ENCODE measurements at regions not wholly inside any gene's neighbourhood (a gene's known extent, or its start where the extent isn't known, plus 50 kb on each side); places are given as distances from the start of the nearest gene placed in this dataset.

GRCh38 chr13:65026505-65026904 is 2203.6 kb downstream of the PCDH9 start:
- no peaks in the 10 kb centered on the region for H3K9me3 ChIP-seq
- no peak for ATAC-seq
- intact Hi-C loops (cut with DNase I), result no loop called here

DNA sequence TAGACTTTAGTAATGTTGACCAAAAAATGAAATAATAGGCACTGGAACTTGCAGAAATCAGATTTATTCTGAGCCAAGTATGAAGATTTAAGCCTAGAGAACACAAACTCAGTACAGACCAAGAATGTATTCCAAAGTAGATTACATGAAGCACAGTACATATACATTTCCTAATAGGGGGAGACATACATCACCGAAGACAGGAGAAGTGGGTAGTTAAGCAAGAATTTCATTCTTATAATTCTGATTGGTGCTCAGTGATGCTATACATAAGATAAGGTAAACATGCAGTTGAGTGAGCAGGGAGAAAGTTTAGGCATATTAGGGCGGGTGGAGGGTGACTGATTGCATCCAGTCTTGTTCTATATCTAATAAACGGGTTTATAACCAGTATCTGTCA is 2218.8 kb downstream of the PCDH9 start:
- Histone ChIP-seq H3K27ac (no peak overlapping the region), H3K36me3 (no peaks in the 10 kb centered on the region), H3K9me3 (no peaks in the 10 kb centered on the region), H3K4me3 (no peak overlapping the region), H3K27me3 (ENCODE audit: low read depth) (no peaks in the 10 kb centered on the region), H3K4me1 (no peaks in the 10 kb centered on the region)
- intact Hi-C loops (cut with DNase I), result no loop called here
- TF ChIP-seq, protein P1, sequence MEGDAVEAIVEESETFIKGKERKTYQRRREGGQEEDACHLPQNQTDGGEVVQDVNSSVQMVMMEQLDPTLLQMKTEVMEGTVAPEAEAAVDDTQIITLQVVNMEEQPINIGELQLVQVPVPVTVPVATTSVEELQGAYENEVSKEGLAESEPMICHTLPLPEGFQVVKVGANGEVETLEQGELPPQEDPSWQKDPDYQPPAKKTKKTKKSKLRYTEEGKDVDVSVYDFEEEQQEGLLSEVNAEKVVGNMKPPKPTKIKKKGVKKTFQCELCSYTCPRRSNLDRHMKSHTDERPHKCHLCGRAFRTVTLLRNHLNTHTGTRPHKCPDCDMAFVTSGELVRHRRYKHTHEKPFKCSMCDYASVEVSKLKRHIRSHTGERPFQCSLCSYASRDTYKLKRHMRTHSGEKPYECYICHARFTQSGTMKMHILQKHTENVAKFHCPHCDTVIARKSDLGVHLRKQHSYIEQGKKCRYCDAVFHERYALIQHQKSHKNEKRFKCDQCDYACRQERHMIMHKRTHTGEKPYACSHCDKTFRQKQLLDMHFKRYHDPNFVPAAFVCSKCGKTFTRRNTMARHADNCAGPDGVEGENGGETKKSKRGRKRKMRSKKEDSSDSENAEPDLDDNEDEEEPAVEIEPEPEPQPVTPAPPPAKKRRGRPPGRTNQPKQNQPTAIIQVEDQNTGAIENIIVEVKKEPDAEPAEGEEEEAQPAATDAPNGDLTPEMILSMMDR (IDR thresholded peaks at IDR 0.05), result no peak
- ATAC-seq (no peak), DNase-seq (no peak)

More at GRCh38 chr13:65026505-65026904, 2203.6 kb downstream of the PCDH9 start:
- no peak for DNase-seq
- TF ChIP-seq, protein P1 (IDR thresholded peaks at IDR 0.05), result no peak
- Histone ChIP-seq H3K4me1 (no peaks in the 10 kb centered on the region), H3K27ac (no peak overlapping the region), H3K27me3 (ENCODE audit: low read depth) (no peaks in the 10 kb centered on the region), H3K4me3 (no peak overlapping the region), H3K36me3 (no peaks in the 10 kb centered on the region)

DNA sequence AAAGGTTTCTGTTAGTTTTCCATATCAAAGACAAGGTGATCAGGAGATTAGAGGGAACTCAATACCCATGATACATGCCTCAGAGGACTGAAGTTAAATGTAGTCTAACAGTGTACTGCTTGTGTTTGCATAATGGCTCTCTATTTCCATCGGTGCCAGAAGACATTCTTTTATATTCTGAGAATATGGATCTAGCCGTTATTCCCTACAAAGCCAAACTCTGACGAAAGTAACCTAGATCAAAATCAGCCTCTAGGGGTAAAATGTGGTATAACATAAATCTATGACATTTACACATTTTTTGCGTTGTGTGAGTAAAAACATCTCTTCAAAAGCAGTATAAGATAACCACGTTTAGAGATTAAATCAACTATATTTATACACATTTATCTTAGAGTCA is 2232.7 kb downstream of the PCDH9 start:
- intact Hi-C loops (cut with DNase I), result no loop called here
- Histone ChIP-seq H3K27me3 (ENCODE audit: low read depth) (no peaks in the 10 kb centered on the region), H3K9me3 (no peaks in the 10 kb centered on the region), H3K4me3 (no peak overlapping the region), H3K4me1 (no peaks in the 10 kb centered on the region), H3K27ac (no peak overlapping the region), H3K36me3 (no peaks in the 10 kb centered on the region)
- DNase-seq (no peak), ATAC-seq (no peak)
- TF ChIP-seq, protein P1 (IDR thresholded peaks at IDR 0.05), result no peak

- Histone ChIP-seq H3K36me3 (no peaks in the 10 kb centered on the region), H3K4me3 (no peak overlapping the region), H3K27ac (no peak overlapping the region), H3K27me3 (ENCODE audit: low read depth) (no peaks in the 10 kb centered on the region), H3K4me1 (no peaks in the 10 kb centered on the region), H3K9me3 (no peaks in the 10 kb centered on the region)
- intact Hi-C loops (cut with DNase I), result no loop called here
- ATAC-seq (no peak), DNase-seq (no peak)
- TF ChIP-seq, protein P1 (IDR thresholded peaks at IDR 0.05), result no peak
These were observed 2236.5 kb downstream of the PCDH9 start for GRCh38 chr13:64993514-64994164.

GRCh38 chr13:64992314-64992713 is 2237.8 kb downstream of the PCDH9 start:
- Histone ChIP-seq H3K27ac (no peak overlapping the region), H3K9me3 (no peaks in the 10 kb centered on the region), H3K27me3 (ENCODE audit: low read depth) (no peaks in the 10 kb centered on the region), H3K4me3 (no peak overlapping the region), H3K36me3 (no peaks in the 10 kb centered on the region), H3K4me1 (no peaks in the 10 kb centered on the region)
- ATAC-seq (no peak), DNase-seq (no peak)
- intact Hi-C loops (cut with DNase I), result no loop called here
- TF ChIP-seq, protein P1 (IDR thresholded peaks at IDR 0.05), result no peak

All from lower lobe of right lung (tissue), 2 donors.